ENCODE measurements at regions not wholly inside any gene's neighbourhood (a gene's known extent, or its start where the extent isn't known, plus 50 kb on each side); places are given as distances from the start of the nearest gene placed in this dataset.
A peak's percentile ranks its signal among the peaks of the same experiment; 100 is the strongest.

GRCh38 chr1:106022312-106022902 is 1034.1 kb upstream of the PRMT6 start:
- H3K27ac ChIP-seq (ENCODE audit: low read length), result no peak overlapping the region
- DNase-seq (no peak), ATAC-seq (ENCODE audit: insufficient read depth, low read depth) (no peak)
- H3K4me3 ChIP-seq (ENCODE audit: low read depth in 1 of 2, low read length in 2 of 2), result no peak overlapping the region
- H3K27me3 ChIP-seq (ENCODE audit: insufficient read depth, low read length, poor library complexity), result no peaks in the 10 kb centered on the region
- no peaks in the 10 kb centered on the region for H3K9me3 ChIP-seq (ENCODE audit: insufficient read depth, low read length, severe bottlenecking)
- no peak for TF ChIP-seq EZH2 (IDR thresholded peaks at IDR 0.05; ENCODE audit: borderline replicate concordance, low read depth, low read length, severe bottlenecking)
- peak; percentile 35 for TF ChIP-seq CTCF (IDR thresholded peaks at IDR 0.05; ENCODE audit: borderline replicate concordance, extremely low read depth, low read length, poor library complexity, severe bottlenecking)
- H3K4me2 ChIP-seq (ENCODE audit: insufficient read depth, low read length), result no peak overlapping the region
- H3K79me2 ChIP-seq (ENCODE audit: insufficient read depth, low read length), result no peaks in the 10 kb centered on the region
- H3K4me1 ChIP-seq (ENCODE audit: insufficient read depth, low read length), result no peaks in the 10 kb centered on the region
- no peaks in the 10 kb centered on the region for H4K20me1 ChIP-seq (ENCODE audit: insufficient read depth, low read length)
- no peak overlapping the region for H2AFZ ChIP-seq (ENCODE audit: low read depth, low read length)
- no peak overlapping the region for H3K9ac ChIP-seq (ENCODE audit: low read depth, low read length)
- no peaks in the 10 kb centered on the region for H3K36me3 ChIP-seq (ENCODE audit: insufficient read depth, low read length)

DNA sequence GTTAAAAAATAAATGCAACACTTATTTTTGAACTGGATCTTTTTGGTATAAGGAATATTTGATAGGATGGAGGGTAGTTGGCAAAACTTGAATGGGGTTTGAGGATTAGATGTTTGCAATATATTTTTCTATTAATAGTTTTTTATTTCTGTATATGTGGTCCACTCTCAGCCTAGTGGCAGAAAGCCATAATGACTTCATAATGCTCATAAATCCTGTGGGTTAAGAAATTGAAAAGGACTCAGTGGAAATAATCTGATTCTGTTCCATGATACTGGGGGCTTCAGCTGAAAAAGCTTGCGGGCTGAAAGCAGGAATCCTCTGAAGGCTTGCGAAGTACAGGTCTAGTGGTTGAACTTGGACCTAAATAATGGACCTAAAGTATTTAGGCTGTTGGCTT is 1028.6 kb upstream of the PRMT6 start:
- Histone ChIP-seq H3K79me2 (ENCODE audit: insufficient read depth, low read length) (no peaks in the 10 kb centered on the region), H3K4me1 (ENCODE audit: insufficient read depth, low read length) (no peaks in the 10 kb centered on the region), H3K4me3 (ENCODE audit: low read depth in 1 of 2, low read length in 2 of 2) (no peak overlapping the region), H3K27me3 (ENCODE audit: insufficient read depth, low read length, poor library complexity) (no peaks in the 10 kb centered on the region), H4K20me1 (ENCODE audit: insufficient read depth, low read length) (no peaks in the 10 kb centered on the region), H3K9ac (ENCODE audit: low read depth, low read length) (no peak overlapping the region), H3K36me3 (ENCODE audit: insufficient read depth, low read length) (no peaks in the 10 kb centered on the region), H2AFZ (ENCODE audit: low read depth, low read length) (no peak overlapping the region), H3K27ac (ENCODE audit: low read length) (no peak overlapping the region), H3K9me3 (ENCODE audit: insufficient read depth, low read length, severe bottlenecking) (no peaks in the 10 kb centered on the region), H3K4me2 (ENCODE audit: insufficient read depth, low read length) (no peak overlapping the region)
- ATAC-seq (ENCODE audit: insufficient read depth, low read depth) (no peak), DNase-seq (no peak)
- no peak for TF ChIP-seq CTCF (IDR thresholded peaks at IDR 0.05; ENCODE audit: borderline replicate concordance, extremely low read depth, low read length, poor library complexity, severe bottlenecking)
- no peak for TF ChIP-seq EZH2 (IDR thresholded peaks at IDR 0.05; ENCODE audit: borderline replicate concordance, low read depth, low read length, severe bottlenecking)

GRCh38 chr1:106037526-106037925 is 1018.9 kb upstream of the PRMT6 start:
- H3K4me3 ChIP-seq (ENCODE audit: low read depth in 1 of 2, low read length in 2 of 2), result no peak overlapping the region
- H3K79me2 ChIP-seq (ENCODE audit: insufficient read depth, low read length), result no peaks in the 10 kb centered on the region
- no peaks in the 10 kb centered on the region for H3K9me3 ChIP-seq (ENCODE audit: insufficient read depth, low read length, severe bottlenecking)
- H3K4me1 ChIP-seq (ENCODE audit: insufficient read depth, low read length), result no peaks in the 10 kb centered on the region
- DNase-seq (no peak), ATAC-seq (ENCODE audit: insufficient read depth, low read depth) (no peak)
- no peak overlapping the region for H3K4me2 ChIP-seq (ENCODE audit: insufficient read depth, low read length)
- no peaks in the 10 kb centered on the region for H3K27me3 ChIP-seq (ENCODE audit: insufficient read depth, low read length, poor library complexity)
- no peak overlapping the region for H3K27ac ChIP-seq (ENCODE audit: low read length)
- H3K9ac ChIP-seq (ENCODE audit: low read depth, low read length), result no peak overlapping the region
- H2AFZ ChIP-seq (ENCODE audit: low read depth, low read length), result no peak overlapping the region
- TF ChIP-seq CTCF (IDR thresholded peaks at IDR 0.05; ENCODE audit: borderline replicate concordance, extremely low read depth, low read length, poor library complexity, severe bottlenecking), result no peak
- H4K20me1 ChIP-seq (ENCODE audit: insufficient read depth, low read length), result no peaks in the 10 kb centered on the region
- H3K36me3 ChIP-seq (ENCODE audit: insufficient read depth, low read length), result no peaks in the 10 kb centered on the region

DNA sequence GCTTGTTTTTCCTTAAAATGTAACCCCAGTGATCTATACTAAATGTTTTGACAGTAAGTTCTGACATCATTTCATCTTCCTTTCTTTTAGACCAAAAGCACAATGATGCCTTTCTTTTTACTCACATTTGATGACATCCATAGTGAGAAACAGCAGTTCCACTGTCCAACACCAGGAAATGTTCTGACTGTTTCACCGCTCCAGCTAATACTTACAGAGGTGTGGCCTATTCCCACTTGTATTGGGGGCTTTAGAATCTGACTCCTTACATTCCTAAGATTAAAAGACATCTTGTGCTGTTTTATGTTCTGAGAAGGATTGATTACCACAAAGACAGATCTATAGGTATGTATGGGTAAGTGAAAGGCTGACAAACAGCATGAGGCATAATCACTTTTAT is 1018.2 kb upstream of the PRMT6 start:
- TF ChIP-seq CTCF (IDR thresholded peaks at IDR 0.05; ENCODE audit: borderline replicate concordance, extremely low read depth, low read length, poor library complexity, severe bottlenecking) (no peak), EZH2 (IDR thresholded peaks at IDR 0.05; ENCODE audit: borderline replicate concordance, low read depth, low read length, severe bottlenecking) (no peak)
- ATAC-seq (ENCODE audit: insufficient read depth, low read depth), result no peak

More for the DNA sequence above, 1018.2 kb upstream of the PRMT6 start:
- Histone ChIP-seq H3K27ac (ENCODE audit: low read length) (no peak overlapping the region), H4K20me1 (ENCODE audit: insufficient read depth, low read length) (no peaks in the 10 kb centered on the region), H3K9ac (ENCODE audit: low read depth, low read length) (no peak overlapping the region), H3K4me2 (ENCODE audit: insufficient read depth, low read length) (no peak overlapping the region), H2AFZ (ENCODE audit: low read depth, low read length) (no peak overlapping the region), H3K79me2 (ENCODE audit: insufficient read depth, low read length) (no peaks in the 10 kb centered on the region), H3K4me1 (ENCODE audit: insufficient read depth, low read length) (no peaks in the 10 kb centered on the region), H3K4me3 (ENCODE audit: low read depth in 1 of 2, low read length in 2 of 2) (no peak overlapping the region), H3K27me3 (ENCODE audit: insufficient read depth, low read length, poor library complexity) (no peaks in the 10 kb centered on the region), H3K9me3 (ENCODE audit: insufficient read depth, low read length, severe bottlenecking) (no peaks in the 10 kb centered on the region), H3K36me3 (ENCODE audit: insufficient read depth, low read length) (no peaks in the 10 kb centered on the region)
- DNase-seq, result no peak
